BLaER1 treated with 17β-estradiol and CSF1 and Interleukin-3, amounts not matched to agents 10 nM and 100 nM (cell line): ENCODE measurements at regions not wholly inside any gene's neighbourhood (a gene's known extent, or its start where the extent isn't known, plus 50 kb on each side); places are given as distances from the start of the nearest gene placed in this dataset.

Experiments
- H3K27ac ChIP-seq, 11 experiments: shearing (Covaris generic); formaldehyde crosslinking; 2 replicates each; pipeline ENCODE4 v1.8.1; 2022
- H3K27me3 ChIP-seq, 11 experiments: shearing (Covaris generic); formaldehyde crosslinking; 2 replicates each; pipeline ENCODE4 v1.8.1; 2022
- H3K36me3 ChIP-seq, 11 experiments: shearing (Covaris generic); formaldehyde crosslinking; 2 replicates each; pipeline ENCODE4 v1.8.1; 2022
- H3K4me1 ChIP-seq, 10 experiments: shearing (Covaris generic); formaldehyde crosslinking; 2 replicates each; pipeline ENCODE4 v1.8.1; 2022
- H3K4me2 ChIP-seq, 11 experiments: shearing (Covaris generic); formaldehyde crosslinking; 2 replicates each; pipeline ENCODE4 v1.8.1; 2022
- H3K4me3 ChIP-seq, 10 experiments: shearing (Covaris generic); formaldehyde crosslinking; 2 replicates each; pipeline ENCODE4 v1.8.1; 2022
- H3K9ac ChIP-seq, 11 experiments: shearing (Covaris generic); formaldehyde crosslinking; 2 replicates each; pipeline ENCODE4 v1.8.1; 2022
- H3K9me3 ChIP-seq, 11 experiments: shearing (Covaris generic); formaldehyde crosslinking; replicated peaks in 1 of 11; 2 replicates each; pipeline ENCODE4 v1.8.1; 2022
- H4K20me1 ChIP-seq, 11 experiments: shearing (Covaris generic); formaldehyde crosslinking; 2 replicates each; pipeline ENCODE4 v1.8.1; 2022
- Cebpa-rat ChIP-seq, 11 experiments: shearing (Covaris generic); IDR thresholded peaks; 2 replicates each; pipeline ENCODE4 v1.8.1; 2022

- no peak overlapping the region for H3K4me3 ChIP-seq
- H3K9me3 ChIP-seq = no peaks in the 10 kb centered on the region
- H3K27ac ChIP-seq = no peak overlapping the region
- H3K4me2 ChIP-seq = no peak overlapping the region
- H3K4me1 ChIP-seq = no peaks in the 10 kb centered on the region
- no peak overlapping the region for H3K9ac ChIP-seq
- TF ChIP-seq Cebpa-rat (IDR thresholded peaks at IDR 0.05) = no peak
- no peaks in the 10 kb centered on the region for H3K27me3 ChIP-seq
- no peaks in the 10 kb centered on the region for H3K36me3 ChIP-seq
- no peaks in the 10 kb centered on the region for H4K20me1 ChIP-seq
Measured at GRCh38 chr13:56299650-56300049, 841.1 kb upstream of the PRR20A start.

GRCh38 chr13:56314765-56315164 lies 826.0 kb upstream of the PRR20A start:
- Histone ChIP-seq H3K4me1 (no peaks in the 10 kb centered on the region), H4K20me1 (no peaks in the 10 kb centered on the region), H3K9ac (no peak overlapping the region), H3K27ac (no peak overlapping the region), H3K27me3 (no peaks in the 10 kb centered on the region), H3K4me2 (no peak overlapping the region), H3K9me3 (no peaks in the 10 kb centered on the region), H3K36me3 (no peaks in the 10 kb centered on the region), H3K4me3 (no peak overlapping the region)
- TF ChIP-seq Cebpa-rat (IDR thresholded peaks at IDR 0.05) = no peak

- no peaks in the 10 kb centered on the region for H4K20me1 ChIP-seq
- H3K36me3 ChIP-seq = no peaks in the 10 kb centered on the region
- no peak for TF ChIP-seq Cebpa-rat (IDR thresholded peaks at IDR 0.05)
- H3K4me1 ChIP-seq = no peaks in the 10 kb centered on the region
- no peak overlapping the region for H3K27ac ChIP-seq
- H3K27me3 ChIP-seq = no peaks in the 10 kb centered on the region
- no peak overlapping the region for H3K4me2 ChIP-seq
- no peak overlapping the region for H3K4me3 ChIP-seq
- no peak overlapping the region for H3K9ac ChIP-seq
- H3K9me3 ChIP-seq = no peaks in the 10 kb centered on the region
Measured at GRCh38 chr13:56317841-56318240, 822.9 kb upstream of the PRR20A start.

GRCh38 chr13:56332671-56333070 lies 808.0 kb upstream of the PRR20A start:
- peaks cover 0 to 13% (median 0%) of the 10 kb centered on the region in 10 experiments; a peak in 6 of 20 replicates for H3K4me1 ChIP-seq
- peak overlapping the region in 3 of 11 experiments; percentile 14 to 63 (median 25); a peak in 3 of 22 replicates for H3K27ac ChIP-seq
- no peak overlapping the region for H3K4me3 ChIP-seq
- H3K27me3 ChIP-seq = no peaks in the 10 kb centered on the region
- peak overlapping the region in 3 of 11 experiments; percentile 20 to 46 (median 38); a peak in 1 of 22 replicates for H3K4me2 ChIP-seq
- TF ChIP-seq Cebpa-rat (IDR thresholded peaks at IDR 0.05) = peak in 1 of 11 experiments; percentile 32; a peak in 1 of 22 replicates
- H3K9me3 ChIP-seq = peaks cover 0 to 6% (median 0%) of the 10 kb centered on the region in 11 experiments; a peak in 1 of 22 replicates
- no peaks in the 10 kb centered on the region for H3K36me3 ChIP-seq
- no peaks in the 10 kb centered on the region for H4K20me1 ChIP-seq
- no peak overlapping the region for H3K9ac ChIP-seq

GRCh38 chr13:56335775-56336174 lies 804.9 kb upstream of the PRR20A start:
- H4K20me1 ChIP-seq = no peaks in the 10 kb centered on the region
- H3K4me3 ChIP-seq = no peak overlapping the region
- TF ChIP-seq Cebpa-rat (IDR thresholded peaks at IDR 0.05) = no peak
- H3K9ac ChIP-seq = no peak overlapping the region
- H3K9me3 ChIP-seq = peaks cover 0 to 6% (median 0%) of the 10 kb centered on the region in 11 experiments; a peak in 2 of 22 replicates
- H3K27ac ChIP-seq = no peak overlapping the region
- peaks cover 0 to 13% (median 0%) of the 10 kb centered on the region in 10 experiments; a peak in 6 of 20 replicates for H3K4me1 ChIP-seq
- no peaks in the 10 kb centered on the region for H3K36me3 ChIP-seq
- H3K4me2 ChIP-seq = no peak overlapping the region
- no peaks in the 10 kb centered on the region for H3K27me3 ChIP-seq

GRCh38 chr13:56338421-56338820 lies 802.3 kb upstream of the PRR20A start:
- Histone ChIP-seq H3K4me1 (no peaks in the 10 kb centered on the region), H4K20me1 (no peaks in the 10 kb centered on the region), H3K4me3 (no peak overlapping the region), H3K27me3 (no peaks in the 10 kb centered on the region), H3K36me3 (no peaks in the 10 kb centered on the region), H3K9me3 (peaks cover 0 to 19% (median 0%) of the 10 kb centered on the region in 11 experiments; a peak in 9 of 22 replicates), H3K27ac (no peak overlapping the region), H3K9ac (no peak overlapping the region), H3K4me2 (no peak overlapping the region)
- TF ChIP-seq Cebpa-rat (IDR thresholded peaks at IDR 0.05) = no peak

GRCh38 chr13:56347014-56347413 lies 793.7 kb upstream of the PRR20A start:
- no peaks in the 10 kb centered on the region for H4K20me1 ChIP-seq
- H3K9me3 ChIP-seq = peaks cover 0 to 17% (median 0%) of the 10 kb centered on the region in 11 experiments; a peak in 8 of 22 replicates
- H3K9ac ChIP-seq = no peak overlapping the region

GRCh38 chr13:56349866-56350265 lies 790.9 kb upstream of the PRR20A start:
- no peak overlapping the region for H3K4me3 ChIP-seq
- H3K4me1 ChIP-seq = peaks cover 0 to 10% (median 2%) of the 10 kb centered on the region in 10 experiments; a peak in 7 of 20 replicates
- H3K9ac ChIP-seq = no peak overlapping the region
- H3K27me3 ChIP-seq = no peaks in the 10 kb centered on the region
- no peak overlapping the region for H3K4me2 ChIP-seq
- no peaks in the 10 kb centered on the region for H3K9me3 ChIP-seq
- no peaks in the 10 kb centered on the region for H3K36me3 ChIP-seq
- TF ChIP-seq Cebpa-rat (IDR thresholded peaks at IDR 0.05) = no peak
- H3K27ac ChIP-seq = no peak overlapping the region
- H4K20me1 ChIP-seq = no peaks in the 10 kb centered on the region

More at GRCh38 chr13:56347014-56347413, 793.7 kb upstream of the PRR20A start:
- no peaks in the 10 kb centered on the region for H3K27me3 ChIP-seq
- H3K27ac ChIP-seq = no peak overlapping the region
- no peaks in the 10 kb centered on the region for H3K36me3 ChIP-seq
- TF ChIP-seq Cebpa-rat (IDR thresholded peaks at IDR 0.05) = no peak
- H3K4me1 ChIP-seq = peaks cover 0 to 10% (median 2%) of the 10 kb centered on the region in 10 experiments; a peak in 7 of 20 replicates
- H3K4me3 ChIP-seq = no peak overlapping the region
- no peak overlapping the region for H3K4me2 ChIP-seq

- H3K36me3 ChIP-seq = no peaks in the 10 kb centered on the region
Measured at GRCh38 chr13:56351041-56351440, 789.7 kb upstream of the PRR20A start.

GRCh38 chr13:56352361-56352760 lies 788.4 kb upstream of the PRR20A start:
- Histone ChIP-seq H4K20me1 (no peaks in the 10 kb centered on the region), H3K27me3 (no peaks in the 10 kb centered on the region), H3K4me1 (peaks cover 0 to 10% (median 2%) of the 10 kb centered on the region in 10 experiments; a peak in 7 of 20 replicates), H3K9me3 (no peaks in the 10 kb centered on the region), H3K4me2 (no peak overlapping the region), H3K27ac (no peak overlapping the region), H3K9ac (no peak overlapping the region), H3K36me3 (no peaks in the 10 kb centered on the region), H3K4me3 (no peak overlapping the region)
- no peak for TF ChIP-seq Cebpa-rat (IDR thresholded peaks at IDR 0.05)

More at GRCh38 chr13:56351041-56351440, 789.7 kb upstream of the PRR20A start:
- H3K27ac ChIP-seq = no peak overlapping the region
- no peaks in the 10 kb centered on the region for H3K9me3 ChIP-seq
- H3K4me2 ChIP-seq = peak overlapping the region in 4 of 11 experiments; percentile 21 to 54 (median 38); a peak in 7 of 22 replicates
- no peaks in the 10 kb centered on the region for H4K20me1 ChIP-seq
- peaks cover 0 to 10% (median 2%) of the 10 kb centered on the region in 10 experiments; a peak in 7 of 20 replicates for H3K4me1 ChIP-seq
- no peak overlapping the region for H3K4me3 ChIP-seq
- TF ChIP-seq Cebpa-rat (IDR thresholded peaks at IDR 0.05) = no peak
- H3K27me3 ChIP-seq = no peaks in the 10 kb centered on the region
- H3K9ac ChIP-seq = no peak overlapping the region
